ENCODE measurements at regions not wholly inside any gene's neighbourhood (a gene's known extent, or its start where the extent isn't known, plus 50 kb on each side); places are given as distances from the start of the nearest gene placed in this dataset.

DNA sequence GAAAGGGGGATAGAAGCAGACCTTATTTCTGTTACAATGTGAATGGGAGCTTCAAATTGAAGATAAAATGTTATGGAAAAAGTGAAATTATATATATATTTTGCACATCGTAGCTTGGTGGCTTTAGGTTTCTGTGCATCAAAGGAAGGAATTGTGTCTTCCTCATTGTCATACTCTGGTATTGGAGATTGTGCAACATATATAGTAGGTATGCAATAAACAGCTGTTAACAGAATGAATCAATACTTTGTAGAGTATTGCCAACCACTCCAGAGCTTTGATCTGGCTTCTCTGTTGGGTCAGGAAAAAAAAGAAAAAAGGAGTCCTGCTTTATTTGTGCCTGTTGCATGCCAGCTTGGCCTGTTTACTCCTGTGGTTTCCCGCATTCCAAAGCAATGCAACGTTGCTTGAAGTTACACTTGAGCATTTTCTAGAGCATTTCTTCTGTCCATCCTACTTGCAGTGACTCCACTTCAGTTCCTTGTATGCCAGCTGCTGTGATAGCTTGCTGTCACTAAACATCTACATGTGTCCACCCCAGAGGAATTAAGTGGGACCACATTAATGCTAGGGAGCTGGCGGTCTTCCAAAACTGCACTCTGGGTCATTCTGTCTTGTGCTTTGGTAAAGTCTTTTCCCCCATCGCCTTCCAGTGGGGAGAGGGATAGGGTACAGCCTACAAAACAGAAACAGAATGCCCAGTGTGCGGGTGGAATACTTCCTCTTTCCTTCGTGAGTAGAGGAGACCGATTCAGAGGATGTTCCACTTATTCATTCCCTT lies 62.0 kb upstream of the MEF2C start:
- H3K23me2 ChIP-seq (ENCODE audit: low read depth, low read length) = no peaks in the 10 kb centered on the region
- no peak overlapping the region for H2BK20ac ChIP-seq (ENCODE audit: low read length)
- H4K20me1 ChIP-seq (replicated peaks in 1 of 2; ENCODE audit: control insufficient read depth in 1 of 2, insufficient read depth in 2 of 2, low read length in 2 of 2) = no peaks in the 10 kb centered on the region
- H3K4me1 ChIP-seq (replicated peaks in 1 of 4; ENCODE audit: control insufficient read depth in 3 of 4, insufficient read depth in 4 of 4, low read length in 3 of 4) = peaks cover 0 to 11% (median 4%) of the 10 kb centered on the region in 4 experiments; a peak in 4 of 7 replicates
- no peaks in the 10 kb centered on the region for H3K79me2 ChIP-seq (ENCODE audit: control insufficient read depth in 1 of 2, insufficient read depth in 2 of 2, low read length in 2 of 2)
- no peak overlapping the region for H4K8ac ChIP-seq (ENCODE audit: extremely low read depth, insufficient read depth, low read length)
- H3K4me3 ChIP-seq (ENCODE audit: extremely low read depth in 1 of 4, insufficient read depth in 2 of 4, low read depth in 3 of 4, low read length in 4 of 4) = no peak overlapping the region
- no peak overlapping the region for H3K23ac ChIP-seq (ENCODE audit: insufficient read length)
- DNase-seq (ENCODE audit: low read depth in 1 of 2, low spot score in 2 of 2) = no peak
- no peak overlapping the region for H2BK15ac ChIP-seq (ENCODE audit: low read length)
- 92% methylated on average over 8 of the region's 8 CpGs; no CpG with 5 or more reads in 1 of the 2 experiments for WGBS, 2 experiments (ENCODE audit: extremely low coverage in 1 of 2, insufficient coverage in 1 of 2, insufficient read length in 1 of 2, insufficient replicate concordance in 2 of 2, low coverage in 1 of 2, low lambda C conversion rate in 2 of 2, missing lambda C conversion rate in 1 of 2)
- no peak overlapping the region for H2BK120ac ChIP-seq (replicated peaks; ENCODE audit: low read depth, low read length)
- ChIA-PET POLR2A (ENCODE audit: partially characterized antibody) (interaction anchor here (0.9 kb wide), 1 partner anchor 10 kb away, joined by 4 read pairs; no protein-coding TSS in a partner anchor), CTCF (ENCODE audit: partially characterized antibody) (interaction anchor here (1.2 kb wide), 1 partner anchor 10 kb away, joined by 4 read pairs; no protein-coding TSS in a partner anchor)
- no peak overlapping the region for H2AFZ ChIP-seq (ENCODE audit: low read length)
- H2BK12ac ChIP-seq (ENCODE audit: low read depth, low read length) = no peak overlapping the region
- no peak overlapping the region for H3K27ac ChIP-seq (ENCODE audit: low read depth, low read length)
- no peaks in the 10 kb centered on the region for H3K79me1 ChIP-seq (ENCODE audit: low read depth, low read length)
- H3K56ac ChIP-seq (replicated peaks; ENCODE audit: insufficient read length, low read depth, low read length) = no peak overlapping the region
- H3K27me3 ChIP-seq (replicated peaks in 1 of 4; ENCODE audit: control insufficient read depth in 3 of 4, extremely low read depth in 1 of 4, insufficient read depth in 3 of 4, low read length in 3 of 4) = no peaks in the 10 kb centered on the region
- no peak for FAIRE-seq
- no peak overlapping the region for H4K91ac ChIP-seq (replicated peaks; ENCODE audit: insufficient read length, low read length)
- H2AK5ac ChIP-seq (ENCODE audit: low read depth, low read length) = no peak overlapping the region
- H3K14ac ChIP-seq (ENCODE audit: insufficient read length) = no peak overlapping the region
- no peak overlapping the region for H2BK5ac ChIP-seq (ENCODE audit: low read depth, low read length)
- H3K36me3 ChIP-seq (ENCODE audit: control insufficient read depth in 2 of 4, insufficient read depth in 4 of 4, low read length in 3 of 4) = no peaks in the 10 kb centered on the region
- no peak overlapping the region for H3K9ac ChIP-seq (replicated peaks in 1 of 4; ENCODE audit: extremely low read depth in 1 of 4, low read depth in 3 of 4, low read length in 3 of 4)
- TF ChIP-seq RBBP5 (IDR thresholded peaks at IDR 0.05; ENCODE audit: borderline replicate concordance, low read depth, low read length) (no peak), HDAC6 (IDR thresholded peaks at IDR 0.05; ENCODE audit: low read depth, low read length) (no peak), PHF8 (conservative IDR thresholded peaks at IDR 0.05; ENCODE audit: low read depth, low read length) (no peak), BACH1 (IDR thresholded peaks at IDR 0.05; ENCODE audit: low read length) (no peak), NRF1 (IDR thresholded peaks at IDR 0.05; ENCODE audit: low read depth, low read length) (no peak), SIRT6 (IDR thresholded peaks at IDR 0.05; ENCODE audit: low read length) (no peak), ASH2L (IDR thresholded peaks at IDR 0.05; ENCODE audit: low read length) (no peak), SUZ12 (IDR thresholded peaks at IDR 0.05; ENCODE audit: low read length) (no peak)
- TF ChIP-seq, protein P1, sequence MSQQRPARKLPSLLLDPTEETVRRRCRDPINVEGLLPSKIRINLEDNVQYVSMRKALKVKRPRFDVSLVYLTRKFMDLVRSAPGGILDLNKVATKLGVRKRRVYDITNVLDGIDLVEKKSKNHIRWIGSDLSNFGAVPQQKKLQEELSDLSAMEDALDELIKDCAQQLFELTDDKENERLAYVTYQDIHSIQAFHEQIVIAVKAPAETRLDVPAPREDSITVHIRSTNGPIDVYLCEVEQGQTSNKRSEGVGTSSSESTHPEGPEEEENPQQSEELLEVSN (IDR thresholded peaks at IDR 0.05) = no peak
- TF ChIP-seq, protein P2, sequence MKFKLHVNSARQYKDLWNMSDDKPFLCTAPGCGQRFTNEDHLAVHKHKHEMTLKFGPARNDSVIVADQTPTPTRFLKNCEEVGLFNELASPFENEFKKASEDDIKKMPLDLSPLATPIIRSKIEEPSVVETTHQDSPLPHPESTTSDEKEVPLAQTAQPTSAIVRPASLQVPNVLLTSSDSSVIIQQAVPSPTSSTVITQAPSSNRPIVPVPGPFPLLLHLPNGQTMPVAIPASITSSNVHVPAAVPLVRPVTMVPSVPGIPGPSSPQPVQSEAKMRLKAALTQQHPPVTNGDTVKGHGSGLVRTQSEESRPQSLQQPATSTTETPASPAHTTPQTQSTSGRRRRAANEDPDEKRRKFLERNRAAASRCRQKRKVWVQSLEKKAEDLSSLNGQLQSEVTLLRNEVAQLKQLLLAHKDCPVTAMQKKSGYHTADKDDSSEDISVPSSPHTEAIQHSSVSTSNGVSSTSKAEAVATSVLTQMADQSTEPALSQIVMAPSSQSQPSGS (IDR thresholded peaks at IDR 0.05; ENCODE audit: low read length) = no peak
- H4K5ac ChIP-seq (ENCODE audit: insufficient read length, low read depth, low read length) = no peak overlapping the region
- no peaks in the 10 kb centered on the region for H3K9me3 ChIP-seq (ENCODE audit: insufficient read depth in 2 of 2, low read depth in 1 of 2, low read length in 1 of 2)
- no peak overlapping the region for H3K18ac ChIP-seq (ENCODE audit: extremely low read depth, low read length)
- H3K4me2 ChIP-seq (ENCODE audit: insufficient read depth in 1 of 2, low read depth in 2 of 2, low read length in 2 of 2) = no peak overlapping the region
- H3K4ac ChIP-seq (replicated peaks; ENCODE audit: insufficient read length, low read depth, low read length) = no peak overlapping the region
